H4 (cell line): ENCODE measurements at regions not wholly inside any gene's neighbourhood (a gene's known extent, or its start where the extent isn't known, plus 50 kb on each side); places are given as distances from the start of the nearest gene placed in this dataset.

Source experiments
- DNase-seq: peaks from one replicate; pipeline ENCODE4 v3.0.0-alpha.2; 2015; ENCODE audit warnings: low spot score

DNA sequence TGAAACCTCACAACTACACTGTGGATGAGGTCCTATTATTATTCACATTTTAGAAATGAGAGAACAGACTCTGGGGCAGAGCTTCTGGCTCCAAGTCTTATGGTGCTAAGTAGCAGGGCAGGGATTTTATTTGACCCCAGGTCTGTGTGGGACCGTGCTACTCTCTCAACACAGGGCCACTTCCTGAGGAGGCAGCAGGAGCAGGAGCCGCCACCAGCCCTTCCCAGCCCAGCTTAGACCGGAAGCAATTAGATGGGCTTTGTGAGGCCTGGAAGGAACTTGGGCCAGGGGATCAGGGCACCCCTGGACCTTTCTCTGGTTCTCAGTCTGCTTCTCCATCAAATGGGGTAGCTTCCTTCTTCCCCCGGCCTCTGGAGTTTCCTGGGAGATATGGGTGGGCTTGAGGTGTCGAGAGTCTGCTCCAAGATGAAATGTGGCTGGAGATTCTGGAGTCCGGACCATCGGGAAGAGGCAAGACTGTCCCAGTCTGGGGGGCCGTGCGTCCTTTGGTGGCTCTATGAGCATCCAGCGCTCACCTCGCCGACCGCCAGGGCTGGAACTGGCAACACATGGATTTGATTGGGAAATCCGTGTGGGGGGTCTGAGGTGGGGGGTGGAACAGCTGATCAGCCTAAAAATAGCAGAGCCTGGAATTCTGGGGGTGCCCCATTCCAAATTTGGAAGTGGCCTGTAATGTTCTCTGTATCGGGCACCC lies 136.8 kb downstream of the FOXD2 start:
- no peak for DNase-seq

DNA sequence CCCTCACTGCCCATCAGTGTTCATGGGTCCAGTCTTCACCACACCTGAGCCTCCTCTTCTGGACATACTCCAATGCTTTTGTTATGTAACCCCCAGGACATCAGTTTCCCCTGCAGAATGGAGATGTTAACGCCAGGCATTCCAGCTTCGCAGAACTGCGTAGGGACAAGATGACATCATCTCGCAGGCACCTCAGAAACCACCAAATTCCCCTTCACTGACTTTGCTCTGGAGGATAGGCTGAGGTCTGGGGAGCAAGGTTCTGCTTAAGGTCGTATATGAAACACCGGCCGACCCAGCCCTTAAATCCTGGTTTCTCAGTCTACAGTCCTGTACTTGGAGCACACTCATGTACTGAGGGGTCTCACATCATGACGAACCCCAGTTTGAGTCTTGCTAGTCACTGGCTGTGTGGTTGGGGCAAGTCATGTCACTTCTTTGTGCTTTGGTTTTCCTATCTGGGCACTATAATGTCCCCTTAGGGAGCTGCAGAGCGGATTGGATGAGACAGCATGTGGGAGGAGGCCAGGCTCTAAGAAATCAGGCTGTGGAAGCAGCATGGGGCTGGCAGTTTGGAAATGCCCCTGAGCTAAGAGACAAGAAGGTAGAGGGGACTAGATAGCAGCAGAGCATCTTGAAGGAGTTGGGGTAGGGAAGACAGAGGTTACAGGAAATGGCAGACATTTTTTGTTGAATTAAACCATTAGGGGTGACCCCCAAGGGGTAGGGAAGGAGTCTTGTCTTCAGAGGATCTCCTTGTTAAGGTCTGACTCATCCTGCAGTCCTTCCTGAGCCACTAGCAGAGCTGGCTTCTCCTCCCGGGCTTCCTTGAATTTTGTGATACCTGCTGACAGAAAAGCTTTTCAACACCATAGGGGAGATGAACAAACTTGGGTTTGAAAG lies 138.3 kb downstream of the FOXD2 start:
- peak; percentile 74 for DNase-seq

DNA sequence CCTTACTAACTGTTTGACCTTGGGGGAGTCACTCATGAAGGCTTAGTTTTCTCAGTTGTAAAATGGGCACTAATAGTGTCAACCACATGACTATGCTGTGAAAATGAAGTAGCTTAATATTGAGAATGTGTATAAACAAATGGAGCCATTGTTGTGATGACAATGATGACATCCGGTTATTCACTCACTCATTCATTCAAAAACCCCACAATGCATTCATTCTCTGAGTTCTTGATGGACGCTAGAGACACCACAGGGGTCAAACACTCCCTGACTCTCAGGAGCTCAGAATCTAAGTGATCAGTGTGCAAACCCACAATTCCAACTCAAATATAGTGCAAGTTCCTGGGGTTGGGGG lies 138.9 kb downstream of the FOXD2 start:
- no peak for DNase-seq

- no peak for DNase-seq
Observed at GRCh38 chr1:47577303-47578025, 139.6 kb downstream of the FOXD2 start.

GRCh38 chr1:47578026-47578720 lies 140.3 kb downstream of the FOXD2 start:
- DNase-seq = no peak

DNA sequence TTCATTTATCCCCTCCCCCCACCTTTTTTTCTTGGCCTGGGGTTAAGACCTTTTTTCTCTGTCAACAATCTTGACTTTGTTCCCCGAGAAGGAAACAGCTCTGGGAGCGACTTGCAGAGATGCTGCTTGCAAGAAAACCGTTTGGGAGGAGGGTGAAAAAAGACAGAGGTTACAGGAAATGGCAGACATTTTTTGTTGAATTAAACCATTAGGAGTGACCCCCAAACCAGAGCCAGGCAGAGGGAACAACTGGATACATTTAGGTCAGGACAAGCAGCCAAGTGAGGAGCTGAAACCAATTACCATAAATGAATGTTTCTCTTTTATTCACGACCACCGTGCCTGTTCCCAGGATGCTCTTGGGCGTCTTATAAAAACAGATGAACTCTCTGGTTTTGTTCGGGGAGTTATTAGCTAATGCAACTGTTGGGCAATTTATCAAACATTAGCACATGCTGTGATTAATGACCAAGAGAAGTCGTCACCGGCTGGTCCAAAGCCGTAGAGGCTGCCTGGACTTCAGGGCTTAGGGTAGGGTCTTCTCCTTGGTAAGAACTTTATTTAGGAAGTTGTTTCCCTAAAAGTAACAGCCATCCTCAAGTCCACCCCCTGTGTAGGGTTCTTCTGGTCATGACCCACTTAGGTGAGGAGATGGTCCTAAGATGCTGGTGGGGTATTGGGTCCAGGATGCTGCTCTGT lies 141.0 kb downstream of the FOXD2 start:
- no peak for DNase-seq

DNA sequence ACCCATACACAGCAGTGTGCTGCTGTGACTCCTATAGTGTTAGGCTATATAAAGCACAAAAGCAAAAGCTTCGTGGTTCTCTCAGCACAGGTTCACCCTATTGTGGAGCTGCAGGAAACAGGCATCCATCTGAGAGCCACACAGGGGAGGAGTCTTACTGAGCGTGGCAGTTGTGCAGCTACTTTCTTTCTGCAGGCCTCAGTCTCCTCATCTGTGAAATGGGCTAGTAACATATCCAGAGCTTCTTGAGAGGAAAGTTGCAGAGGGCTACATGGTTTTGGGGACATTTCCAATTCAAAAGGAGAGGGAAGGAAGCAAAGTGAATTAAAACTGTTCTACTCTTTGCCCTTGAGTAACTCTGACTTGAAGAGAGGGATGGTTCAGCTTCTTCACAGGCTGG lies 142.0 kb downstream of the FOXD2 start:
- no peak for DNase-seq

DNA sequence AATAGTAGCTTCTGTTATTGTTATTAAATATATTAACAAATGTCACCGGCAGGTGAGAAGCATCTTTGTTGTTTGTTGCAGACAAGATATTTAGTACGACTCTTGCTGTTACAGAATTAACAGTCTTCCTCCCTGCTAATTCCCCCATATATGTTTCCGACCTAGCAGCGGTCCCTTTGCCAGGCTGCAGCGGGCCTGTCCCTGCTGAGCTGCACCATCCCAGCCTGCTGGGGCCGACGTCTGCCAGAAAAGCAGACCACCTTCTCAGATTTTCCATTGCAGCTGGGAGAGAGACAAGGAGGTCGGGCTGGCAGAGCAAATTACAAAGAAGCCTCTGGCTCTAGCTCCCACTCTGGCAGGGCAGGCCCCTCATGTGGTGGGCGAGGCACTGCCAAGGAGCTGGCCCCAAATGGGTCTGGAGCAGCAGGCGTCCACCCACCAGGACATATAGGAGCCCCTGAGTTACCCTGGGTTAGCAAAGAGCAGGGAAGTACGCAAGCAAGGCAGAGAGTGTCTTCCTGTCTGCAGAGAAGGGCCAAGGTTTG lies 142.7 kb downstream of the FOXD2 start:
- DNase-seq = no peak

DNA sequence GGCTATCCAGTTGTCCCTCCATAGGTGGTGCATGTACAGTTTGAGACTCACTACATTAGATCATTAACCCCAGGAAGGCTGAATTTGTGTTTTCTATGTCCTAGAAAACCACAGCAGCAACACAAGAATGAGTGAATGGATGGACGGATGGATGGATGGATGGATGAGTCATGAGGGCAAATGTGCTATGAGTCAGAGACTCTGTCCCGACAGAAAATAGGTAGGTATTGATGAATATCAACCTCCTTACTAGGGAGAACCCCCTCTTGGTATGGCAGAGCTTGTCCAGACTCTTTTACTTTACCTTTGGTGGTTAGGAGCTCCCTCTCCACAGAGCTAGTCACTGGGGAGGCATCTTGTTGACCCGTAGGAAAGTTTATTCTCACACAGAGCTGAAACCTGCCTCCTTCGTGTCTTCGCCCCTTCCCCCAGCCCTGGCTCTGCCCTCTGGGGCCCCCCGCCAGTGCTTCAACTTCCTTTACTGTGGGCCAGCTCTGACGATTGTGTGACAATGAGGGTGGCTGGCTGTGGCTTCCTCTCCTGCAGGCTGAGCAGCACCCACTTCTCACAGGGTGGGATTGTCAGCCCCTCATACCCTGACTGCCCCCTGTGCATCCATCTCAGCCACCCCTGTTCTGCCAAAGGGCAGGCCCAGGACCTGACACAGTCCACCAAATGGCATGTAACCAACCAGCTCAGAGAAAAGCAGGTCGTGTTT lies 145.2 kb downstream of the FOXD2 start:
- DNase-seq = no peak

- DNase-seq = no peak
Observed at GRCh38 chr1:47584249-47584648, 146.4 kb downstream of the FOXD2 start.

- DNase-seq = no peak
Observed at GRCh38 chr1:47585141-47585902, 147.5 kb downstream of the FOXD2 start.

DNA sequence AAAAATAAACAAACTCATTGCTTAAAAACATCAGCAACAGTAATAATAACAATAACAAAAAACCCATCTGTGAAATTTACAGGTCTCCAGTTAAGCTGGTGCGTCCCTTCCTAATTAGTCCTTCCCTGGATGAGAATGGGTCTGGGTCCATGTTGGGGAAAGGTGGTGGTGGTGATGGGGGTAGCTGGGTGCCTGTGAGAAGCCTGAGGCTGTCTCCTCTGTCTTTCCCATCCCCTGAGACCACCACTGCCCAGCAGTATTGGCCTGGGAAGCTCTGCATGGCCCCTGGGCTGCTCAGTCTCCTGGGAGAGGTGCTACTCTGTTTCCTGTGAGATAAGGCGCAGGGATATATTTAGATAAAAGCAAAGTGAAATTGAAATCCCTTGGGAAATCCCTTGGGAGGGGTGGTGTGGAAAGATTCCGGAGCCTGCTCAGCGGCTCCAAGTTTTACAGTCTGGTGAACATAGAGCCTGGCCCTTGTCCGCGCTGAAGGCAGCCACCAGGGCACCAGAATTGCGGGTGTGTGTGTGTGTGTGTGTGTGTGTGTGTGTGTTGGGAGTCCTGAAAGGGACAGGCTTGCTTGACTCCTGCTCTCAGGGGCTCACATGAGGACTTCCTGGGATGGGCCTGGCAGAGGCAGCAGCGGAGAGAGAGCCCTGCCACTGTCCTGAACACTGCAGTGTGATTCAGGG lies 150.2 kb downstream of the FOXD2 start:
- no peak for DNase-seq

DNA sequence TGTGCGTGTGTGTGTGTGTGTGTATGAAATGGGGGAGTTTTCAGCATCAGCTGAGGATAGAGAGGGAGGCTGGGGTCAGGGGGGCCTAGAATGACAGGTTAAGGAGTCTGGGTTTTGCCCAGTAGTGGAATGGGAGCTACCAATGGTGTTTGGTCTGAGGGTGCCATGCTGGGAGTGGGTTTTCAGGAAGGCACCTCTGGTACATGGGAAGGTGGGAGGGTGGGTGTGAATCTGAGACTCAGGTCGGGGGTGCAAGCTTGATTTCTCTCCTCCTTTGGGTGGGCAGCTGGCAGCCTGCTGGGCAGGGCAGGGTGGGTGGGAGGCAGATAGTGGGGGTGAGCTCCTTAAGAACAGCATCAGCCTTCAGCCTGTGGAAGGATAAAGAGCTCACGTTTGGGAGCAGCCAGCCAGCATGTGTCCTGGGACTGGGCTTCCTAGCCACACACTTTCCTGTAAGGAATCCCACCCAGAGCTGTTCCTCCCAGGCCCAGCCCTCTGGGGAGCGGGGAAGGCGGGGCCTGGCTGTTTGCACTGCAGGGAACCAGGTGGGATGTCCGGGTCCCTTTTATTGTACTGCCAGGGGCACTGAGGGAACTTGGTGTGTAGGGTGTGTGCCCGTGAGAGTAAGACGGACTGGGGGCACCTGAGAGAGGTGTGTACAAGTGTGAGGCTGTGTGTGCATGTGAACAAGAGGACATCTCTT lies 152.8 kb downstream of the FOXD2 start:
- no peak for DNase-seq

GRCh38 chr1:47591801-47592200 lies 154.0 kb downstream of the FOXD2 start:
- no peak for DNase-seq

DNA sequence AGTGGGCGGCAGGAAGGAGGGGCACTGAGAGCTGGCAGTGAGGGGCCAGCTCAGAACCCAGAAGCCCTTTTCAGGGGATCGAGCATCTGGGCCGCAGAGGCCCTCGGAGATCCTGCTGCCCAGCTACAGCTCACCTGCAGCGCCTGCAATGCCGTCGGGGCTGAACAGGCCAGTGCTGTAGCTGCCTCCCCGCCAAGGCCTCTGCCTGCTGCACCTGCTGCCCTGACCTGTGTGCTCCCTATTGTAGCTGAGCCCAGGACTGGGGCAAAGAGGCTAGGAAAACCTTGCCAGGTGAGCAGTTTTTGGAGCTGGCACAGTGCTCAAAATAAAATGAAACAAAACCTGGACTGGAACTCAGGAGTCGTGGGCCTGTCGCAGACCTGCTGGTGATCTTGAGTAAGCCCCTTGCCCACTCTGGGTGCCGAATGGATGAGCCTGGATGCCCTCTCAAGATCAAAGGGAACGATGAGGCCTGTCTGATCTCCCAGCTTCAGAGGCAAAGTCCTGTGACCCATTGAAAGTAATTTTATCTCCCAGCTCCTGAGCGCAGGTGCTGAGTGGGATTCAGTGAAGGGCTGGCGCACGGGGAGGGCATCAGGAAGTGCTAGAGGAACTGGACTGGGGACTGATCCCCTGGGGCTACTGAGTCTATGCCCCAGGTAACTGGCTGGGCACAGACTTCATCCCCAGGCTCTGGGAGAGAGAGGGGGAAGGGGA lies 154.6 kb downstream of the FOXD2 start:
- DNase-seq = no peak

- no peak for DNase-seq
Observed at GRCh38 chr1:47593013-47593568, 155.2 kb downstream of the FOXD2 start.

DNA sequence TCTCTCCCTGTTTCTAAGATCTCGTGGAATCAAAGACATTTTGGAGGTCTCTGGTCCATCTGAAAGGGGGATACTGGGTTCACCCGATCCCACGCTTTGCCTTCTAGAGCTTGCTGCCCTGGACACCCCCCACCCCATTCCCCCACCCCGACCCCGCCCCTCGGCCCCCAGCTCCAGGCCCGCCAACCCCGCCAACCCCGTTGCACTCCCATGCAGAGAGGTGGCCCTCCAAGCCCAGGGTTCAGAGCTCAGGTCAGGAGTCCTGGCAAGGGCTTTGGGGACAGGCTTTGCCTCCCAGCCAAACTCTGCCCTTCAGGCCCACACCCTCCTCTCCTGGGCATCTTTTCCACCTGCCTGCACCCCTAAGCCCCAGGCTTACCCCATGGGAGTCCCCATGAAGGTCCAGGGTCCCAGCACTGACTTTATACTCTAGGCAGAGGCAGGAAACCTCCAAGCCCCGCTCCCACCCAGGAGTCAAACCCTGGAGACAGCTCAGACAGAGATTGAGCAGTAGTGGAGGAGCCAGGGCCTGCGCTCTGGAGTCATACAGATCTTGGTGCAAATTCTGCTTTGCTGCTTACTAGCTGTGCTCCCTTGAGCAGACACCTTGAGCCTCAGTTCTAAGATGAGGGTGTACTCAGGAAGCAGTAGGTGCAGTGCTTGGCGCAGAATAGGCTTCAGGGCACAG lies 155.9 kb downstream of the FOXD2 start:
- no peak for DNase-seq
